HG02759 (cell line): ENCODE measurements at regions not wholly inside any gene's neighbourhood (a gene's known extent, or its start where the extent isn't known, plus 50 kb on each side); places are given as distances from the start of the nearest gene placed in this dataset.

Experiments used
- ATAC-seq: cut with Tn5 transposase; IDR thresholded peaks from one replicate; pipeline ENCODE4 v1.9.1; 2021; ENCODE audit warnings: mild to moderate bottlenecking, moderate library complexity; ENCODE audit not compliant: unreplicated experiment

DNA sequence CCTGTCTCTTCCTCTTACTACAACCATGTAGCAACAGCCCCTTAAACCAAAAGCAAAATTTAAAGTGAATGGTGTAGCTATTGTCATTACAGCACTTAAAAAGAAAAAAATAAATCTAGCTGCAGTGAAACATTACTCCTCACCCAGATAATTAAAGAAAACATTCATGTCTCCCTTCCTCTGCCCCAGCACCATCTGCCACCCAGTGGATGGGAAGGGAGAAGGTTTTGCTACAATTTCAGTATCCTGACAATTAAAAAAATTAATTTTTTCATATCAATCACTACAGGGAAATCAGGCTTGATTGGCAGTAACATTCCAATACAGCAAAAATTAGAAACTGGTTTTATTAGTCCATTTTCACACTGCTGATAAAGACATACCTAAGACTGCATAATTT is 147.4 kb upstream of the PUM3 start:
- ATAC-seq = no peak

DNA sequence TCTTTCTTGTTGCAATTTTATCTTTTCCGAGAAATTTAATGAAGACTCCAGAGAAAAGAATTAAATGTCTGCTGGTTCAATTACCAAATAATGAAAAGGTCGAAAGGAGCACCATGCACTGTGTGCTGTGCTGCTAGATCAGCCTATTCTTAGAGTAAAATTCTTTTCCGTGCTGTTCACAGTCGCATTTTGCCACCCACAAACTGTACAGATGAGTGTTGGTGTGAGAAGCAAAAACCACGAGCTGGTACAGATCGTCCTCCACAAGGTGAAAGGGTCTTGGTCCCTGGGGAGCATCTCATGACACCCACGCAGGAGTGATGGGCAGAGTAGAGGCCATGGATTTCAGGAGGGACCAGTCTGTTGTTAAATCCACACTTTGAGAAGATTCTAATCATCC is 143.8 kb upstream of the PUM3 start:
- no peak for ATAC-seq

DNA sequence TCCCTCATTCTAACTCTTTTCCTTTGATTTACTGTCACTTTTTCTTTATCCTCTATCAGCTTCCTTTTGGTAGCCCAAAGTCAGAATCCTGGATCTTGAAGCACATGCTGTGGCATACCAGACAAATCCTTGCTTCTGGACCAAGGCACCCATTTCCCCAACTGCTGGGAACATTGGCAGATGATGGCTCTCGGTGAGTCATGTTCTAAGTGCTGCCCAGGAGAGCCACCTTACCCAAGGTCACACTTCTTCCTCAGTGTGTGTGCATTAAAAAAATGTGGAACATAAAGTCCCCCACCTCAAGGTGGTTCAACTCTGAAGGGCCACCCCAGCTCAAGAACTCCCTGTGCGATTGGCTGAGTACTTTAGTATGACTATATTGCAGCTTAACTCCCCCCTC is 141.4 kb upstream of the PUM3 start:
- no peak for ATAC-seq

DNA sequence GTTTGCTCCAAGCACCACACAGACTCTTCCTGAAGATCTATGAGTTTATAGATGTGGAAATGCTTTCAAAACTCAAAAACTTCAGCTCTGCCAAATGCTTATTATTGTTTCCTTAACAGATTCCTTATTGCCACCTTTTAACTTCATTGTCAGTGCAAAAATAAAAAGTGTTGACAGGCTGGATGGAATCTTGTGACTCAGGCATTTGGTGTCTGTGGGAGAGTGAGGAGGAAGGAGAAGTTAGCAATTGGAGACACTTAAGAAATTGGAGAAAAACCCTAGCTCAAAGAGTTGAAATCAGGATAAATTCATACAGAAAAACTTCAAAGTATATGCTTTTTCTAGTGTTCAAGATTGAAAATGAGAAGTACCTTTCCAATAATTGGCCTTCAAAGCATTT is 140.6 kb upstream of the PUM3 start:
- no peak for ATAC-seq

DNA sequence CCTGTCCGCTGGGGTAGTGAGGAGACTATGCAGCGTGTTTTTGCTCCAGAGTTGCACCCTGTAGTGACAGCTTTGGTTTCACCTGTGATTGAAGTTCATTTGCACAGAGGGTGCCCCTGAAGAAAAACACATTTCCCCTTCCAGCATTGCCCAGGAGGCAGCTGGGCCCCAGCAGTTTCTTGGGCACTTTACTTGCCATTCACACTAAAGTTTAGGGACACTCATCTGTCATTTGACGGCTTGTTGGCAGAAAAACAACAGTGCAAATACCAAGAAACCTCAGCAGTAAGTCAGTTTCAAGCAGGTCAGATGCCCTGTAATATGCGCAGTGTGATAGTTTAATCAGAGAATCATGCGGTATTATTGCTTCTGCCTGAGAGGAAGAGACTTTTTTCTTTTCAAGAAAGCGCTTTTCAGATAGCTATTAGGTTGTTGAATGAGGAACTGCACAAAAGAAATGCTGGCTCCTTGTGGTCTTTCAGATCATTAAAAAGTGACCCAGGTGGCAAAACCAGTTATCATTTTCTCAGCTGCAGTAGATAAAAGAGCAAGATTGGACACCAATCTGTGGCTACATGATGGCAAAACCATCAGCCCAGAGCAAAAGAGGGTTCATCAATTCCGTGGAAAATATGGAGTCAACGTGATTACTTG is 136.2 kb upstream of the PUM3 start:
- ATAC-seq = no peak

DNA sequence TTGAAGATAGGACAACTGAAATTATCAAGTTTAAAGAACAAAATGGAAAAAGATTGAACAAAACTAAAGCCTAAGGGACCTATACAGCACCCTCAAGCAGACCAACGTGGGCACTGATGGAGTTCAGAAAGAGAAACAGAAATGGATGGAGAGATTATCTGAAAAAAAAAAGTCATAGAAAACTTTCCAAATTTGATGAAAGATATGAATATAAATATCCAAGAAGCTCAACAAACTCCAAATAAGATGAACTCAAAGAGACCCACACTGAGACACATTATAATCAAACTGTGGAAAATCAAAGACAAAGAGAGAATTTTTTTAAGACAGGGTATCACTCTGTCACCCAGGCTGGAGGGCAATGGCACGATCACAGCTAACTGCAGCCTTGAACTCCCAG is 128.6 kb upstream of the PUM3 start:
- no peak for ATAC-seq

DNA sequence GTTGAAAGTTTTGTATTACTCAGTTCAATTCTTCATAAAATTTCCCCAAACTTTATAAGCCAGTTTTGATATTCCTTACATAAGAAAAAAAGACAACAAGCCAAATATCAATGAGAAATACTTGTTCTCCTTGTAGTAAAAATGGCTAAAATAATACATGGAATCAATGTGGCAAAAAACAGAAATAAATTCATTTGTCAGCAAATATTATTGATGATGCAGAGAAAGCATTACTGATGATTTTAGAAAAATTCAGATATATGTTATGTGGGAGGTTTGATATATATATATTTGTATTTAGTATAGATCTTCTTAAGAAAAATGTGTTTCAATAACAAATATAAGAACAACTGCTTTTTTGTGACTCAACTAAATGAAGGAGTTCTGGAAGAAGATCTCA is 127.0 kb upstream of the PUM3 start:
- ATAC-seq = no peak

DNA sequence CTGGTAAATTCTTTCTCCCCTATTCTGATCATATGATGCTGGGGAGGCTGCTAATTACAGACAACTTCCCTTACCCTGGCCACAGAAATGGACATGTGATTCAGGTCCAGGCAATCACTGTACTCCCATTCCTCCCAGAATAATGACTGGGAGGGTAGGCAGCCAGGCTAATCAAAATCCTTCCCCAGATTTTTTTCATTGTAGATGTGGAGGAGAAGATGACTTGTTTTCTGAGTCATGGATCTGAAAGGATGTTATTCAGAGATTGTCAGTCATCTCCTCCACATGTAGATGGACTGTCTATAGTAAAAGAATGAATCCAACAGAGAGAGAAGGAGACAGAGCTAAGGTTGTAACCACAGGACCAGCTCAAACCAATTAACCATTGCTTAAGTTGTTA is 123.9 kb upstream of the PUM3 start:
- ATAC-seq = no peak

DNA sequence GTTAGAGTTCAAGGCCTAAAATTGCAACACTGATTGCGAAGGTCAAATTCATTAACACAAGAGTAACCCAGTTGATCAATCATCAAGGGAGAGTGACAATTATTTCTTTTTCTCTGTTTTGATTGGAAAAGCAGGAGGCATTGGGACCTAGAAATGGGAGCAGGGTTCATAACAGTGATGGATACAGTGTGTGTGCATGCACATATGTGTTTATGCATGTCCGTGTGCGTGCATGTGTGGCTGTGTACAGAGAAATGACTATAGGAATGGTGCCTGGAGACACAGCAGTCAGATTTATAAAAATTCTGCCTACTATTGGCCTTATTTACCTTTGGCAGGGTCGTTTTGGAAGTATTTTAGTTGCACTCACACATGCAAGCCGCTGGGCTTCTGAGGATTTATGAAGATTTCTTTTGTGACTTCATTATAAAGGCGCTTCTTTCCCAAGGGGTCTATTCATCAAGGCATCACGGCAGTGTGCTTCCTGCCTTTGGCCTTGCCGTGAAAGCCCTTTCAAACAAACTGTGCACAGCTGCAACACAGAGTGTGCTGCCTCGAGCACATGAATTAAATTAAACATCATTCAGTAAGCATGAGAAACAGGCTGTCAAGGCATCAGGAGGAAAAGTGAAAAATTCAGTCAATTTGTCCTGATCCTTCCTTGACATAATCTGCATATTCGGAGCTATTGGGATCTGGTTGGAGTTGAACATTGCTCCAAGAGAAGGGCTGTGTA is 122.8 kb upstream of the PUM3 start:
- ATAC-seq = no peak

DNA sequence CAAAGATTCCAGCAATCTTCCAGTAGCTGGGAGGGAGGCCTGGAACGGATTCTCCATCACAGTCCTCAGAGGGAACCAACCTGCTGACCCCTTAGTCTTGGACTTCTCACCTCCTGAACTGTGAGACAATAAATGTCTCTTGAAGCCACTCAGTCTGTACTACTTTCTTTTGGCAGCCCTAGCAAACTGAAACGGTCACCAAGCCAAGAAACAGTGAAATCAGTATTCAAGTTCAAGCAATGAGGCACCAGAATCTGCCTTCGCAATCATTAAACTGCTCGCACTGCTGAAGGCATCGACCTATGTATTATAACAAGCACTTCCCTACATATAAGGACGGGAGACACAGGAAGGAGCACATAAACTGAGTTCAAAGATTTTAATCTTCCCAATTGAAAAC is 120.6 kb upstream of the PUM3 start:
- no peak for ATAC-seq

DNA sequence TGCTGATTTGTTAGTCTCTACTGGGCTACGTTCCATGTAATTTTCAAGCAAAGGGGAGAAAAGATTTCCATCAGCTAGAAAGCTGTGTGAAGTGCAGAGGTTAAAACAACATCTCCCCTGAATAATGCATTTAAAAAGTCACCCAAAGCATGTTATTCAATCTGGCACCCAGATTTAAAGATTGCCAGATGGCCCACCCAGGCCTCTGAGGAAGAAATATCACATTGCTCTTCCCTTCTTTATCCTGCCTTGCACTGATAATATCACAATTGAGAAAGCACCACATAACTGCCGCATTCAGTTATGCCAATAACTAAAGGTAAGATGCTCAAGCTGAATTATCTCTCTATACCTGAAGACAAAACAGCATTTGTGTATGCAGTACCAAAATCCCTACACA is 119.4 kb upstream of the PUM3 start:
- ATAC-seq = no peak

DNA sequence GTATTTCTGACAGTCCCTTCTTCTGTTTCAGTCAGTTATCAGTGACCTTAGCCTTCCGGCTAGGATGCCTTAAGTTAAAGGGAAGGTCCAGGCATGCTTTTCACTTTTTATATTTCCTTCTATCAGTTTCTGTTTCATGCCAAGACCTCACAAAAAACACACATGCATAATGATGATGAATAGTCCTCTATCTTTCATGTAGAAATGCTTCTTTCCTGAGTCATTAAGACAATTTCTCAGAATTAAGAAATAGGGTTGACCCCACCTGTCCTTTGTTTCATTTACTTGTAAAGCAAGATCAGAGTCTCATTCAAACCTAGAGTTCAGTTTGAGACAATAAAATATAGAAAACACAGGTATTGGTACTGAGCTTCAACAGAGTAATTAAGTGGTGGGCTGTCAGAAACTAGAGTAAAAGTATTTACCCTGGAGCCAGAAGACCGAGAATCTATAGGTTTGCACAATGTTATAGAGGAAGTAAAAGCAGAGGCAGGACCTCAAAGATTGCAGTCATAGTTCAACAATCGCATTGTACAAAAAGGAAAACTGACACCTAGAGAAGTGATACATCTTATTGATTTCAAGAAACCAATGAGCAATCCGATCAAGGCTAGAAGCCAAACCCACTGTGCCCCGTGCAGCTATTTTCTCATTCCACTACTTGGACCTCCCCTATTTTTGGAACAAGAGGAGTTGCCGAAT is 118.7 kb upstream of the PUM3 start:
- ATAC-seq = no peak

DNA sequence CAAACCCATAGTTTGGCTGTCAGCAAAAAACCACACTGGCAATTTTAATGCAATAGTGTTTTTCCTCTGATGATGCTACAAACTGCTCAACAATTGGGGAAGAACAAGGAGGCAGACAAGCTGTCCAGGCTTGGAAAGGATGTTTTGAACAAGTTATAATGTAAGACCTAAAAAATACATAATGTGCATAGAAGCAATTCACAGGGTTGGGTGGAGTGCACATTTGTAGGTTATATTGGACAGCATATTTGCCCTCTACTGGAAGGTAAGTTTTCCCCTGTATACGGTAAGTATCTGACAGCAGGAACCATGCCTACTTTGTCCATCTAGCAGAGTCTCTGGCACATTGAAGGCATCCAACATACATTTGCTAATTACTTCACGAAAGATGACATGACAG is 114.3 kb upstream of the PUM3 start:
- ATAC-seq = no peak

DNA sequence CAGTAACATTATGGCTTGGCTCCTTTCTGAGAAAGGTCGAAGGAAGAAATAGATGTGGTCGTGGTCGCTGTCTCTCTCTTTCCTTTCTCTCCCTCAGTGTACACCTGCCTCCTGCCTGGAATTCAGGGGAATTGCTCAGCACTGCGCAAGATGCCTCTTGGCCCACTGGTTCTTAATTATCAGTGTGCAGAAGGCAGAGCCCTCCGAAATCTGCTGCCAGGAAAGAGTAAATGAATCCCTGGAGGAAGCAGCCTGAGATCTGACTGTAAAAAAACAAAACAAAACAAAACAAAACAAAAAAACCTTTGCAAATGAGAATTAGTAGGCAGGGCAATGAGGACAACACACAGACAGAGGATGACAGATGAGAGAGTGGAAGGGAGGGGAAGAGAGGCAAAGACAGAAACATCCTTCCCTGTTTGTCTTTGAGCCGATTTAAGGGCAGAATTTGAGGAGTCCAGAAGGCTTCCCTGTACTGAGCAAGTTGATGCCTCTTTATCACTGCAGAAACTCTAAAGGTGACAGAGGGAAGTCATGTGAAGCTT is 113.8 kb upstream of the PUM3 start:
- no peak for ATAC-seq

DNA sequence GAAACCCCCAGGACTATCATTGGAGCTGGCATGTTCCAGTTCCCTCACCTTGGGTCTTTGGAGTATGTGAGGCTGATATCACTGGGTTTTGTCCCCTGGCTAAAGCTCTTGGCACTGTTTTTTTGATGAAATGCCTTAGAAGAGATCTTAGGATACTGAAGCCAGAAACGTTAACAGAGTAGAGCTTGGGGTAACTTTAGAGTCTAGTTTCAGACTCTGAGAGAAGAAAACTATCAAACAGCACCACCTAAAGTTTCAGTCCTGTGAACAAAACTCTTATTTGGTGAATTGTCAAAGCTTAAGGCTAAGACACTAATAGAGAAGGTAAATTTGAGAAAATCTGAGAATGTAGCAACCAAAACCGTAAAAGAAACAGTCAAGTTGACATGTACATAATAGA is 111.7 kb upstream of the PUM3 start:
- ATAC-seq = no peak

DNA sequence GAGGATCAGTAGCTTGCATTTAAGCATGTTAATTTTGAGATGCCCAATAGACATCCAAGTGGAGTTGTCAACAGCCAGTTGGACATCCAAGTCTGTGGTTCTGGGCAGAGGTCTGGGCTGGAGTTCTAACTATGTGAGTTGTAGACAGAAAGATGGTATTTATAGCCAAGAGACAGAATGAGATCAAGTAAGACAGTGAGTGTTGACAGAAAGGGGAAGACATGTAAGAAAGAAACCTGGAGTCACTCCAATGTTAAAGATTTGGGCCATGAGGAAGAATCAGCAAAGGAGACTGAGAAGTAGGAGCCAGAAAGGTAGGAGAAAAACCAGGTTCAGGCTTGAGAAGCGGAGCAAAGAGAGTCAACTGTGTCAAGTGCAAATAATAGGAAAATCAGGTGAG is 95.5 kb upstream of the PUM3 start:
- ATAC-seq = no peak

DNA sequence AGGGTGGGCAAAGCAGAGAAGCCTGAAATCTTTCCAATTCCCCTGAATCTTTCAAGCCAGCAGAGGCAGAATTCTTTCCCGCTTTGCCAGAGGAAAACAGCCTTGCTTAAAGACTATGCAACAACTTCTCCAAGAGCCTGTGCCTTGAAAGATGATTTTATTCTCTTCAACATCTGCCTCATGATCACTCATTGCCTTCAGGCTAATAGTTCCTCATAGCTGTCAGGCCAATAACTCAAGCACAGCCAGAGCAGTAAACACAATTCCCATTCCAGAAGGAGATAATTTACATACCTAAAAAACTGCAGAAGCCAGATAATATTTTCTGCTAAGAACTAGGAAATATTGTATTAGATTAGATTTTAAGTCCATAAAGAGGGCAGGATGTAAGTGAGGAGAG is 92.3 kb upstream of the PUM3 start:
- ATAC-seq = no peak

DNA sequence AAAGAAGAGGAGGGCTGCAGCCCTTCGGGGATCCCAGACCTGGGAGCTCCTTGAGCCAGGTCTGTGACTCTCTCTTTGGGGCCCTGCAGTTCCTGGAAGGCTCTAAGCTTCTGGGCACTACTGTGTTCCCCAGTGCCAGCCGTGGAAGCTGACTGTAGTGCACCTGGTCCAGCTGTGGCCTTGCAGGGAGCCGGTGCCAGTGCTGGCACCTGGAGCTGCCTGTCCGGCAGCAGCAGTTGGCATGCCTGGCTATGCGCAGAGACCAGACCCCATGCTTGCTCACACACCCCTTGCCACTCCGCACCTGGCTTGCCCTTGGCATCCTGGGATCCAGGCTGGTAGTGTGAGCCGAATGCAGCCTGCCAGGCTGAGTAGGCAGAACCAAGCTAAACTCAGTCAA is 91.0 kb upstream of the PUM3 start:
- no peak for ATAC-seq

DNA sequence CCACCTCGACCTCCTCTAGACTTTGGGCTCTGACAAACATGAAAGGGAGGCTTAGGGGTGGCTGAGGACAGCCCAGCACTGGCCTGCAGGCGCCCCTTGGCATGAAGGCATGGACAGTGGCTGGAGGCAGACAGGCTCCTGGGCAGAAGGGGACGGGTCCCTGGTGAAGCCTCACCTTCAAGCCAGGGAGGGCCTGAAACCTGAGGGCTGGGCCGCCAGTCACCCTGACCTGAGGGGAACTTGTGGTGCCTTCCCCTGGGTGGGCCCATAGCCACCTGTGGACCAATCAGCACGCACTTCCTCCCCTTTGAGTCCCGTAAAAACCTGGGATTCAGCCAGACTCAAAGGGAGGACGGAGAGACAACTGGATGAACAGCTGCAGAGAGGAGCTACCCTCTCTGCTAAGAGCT is 90.4 kb upstream of the PUM3 start:
- no peak for ATAC-seq

DNA sequence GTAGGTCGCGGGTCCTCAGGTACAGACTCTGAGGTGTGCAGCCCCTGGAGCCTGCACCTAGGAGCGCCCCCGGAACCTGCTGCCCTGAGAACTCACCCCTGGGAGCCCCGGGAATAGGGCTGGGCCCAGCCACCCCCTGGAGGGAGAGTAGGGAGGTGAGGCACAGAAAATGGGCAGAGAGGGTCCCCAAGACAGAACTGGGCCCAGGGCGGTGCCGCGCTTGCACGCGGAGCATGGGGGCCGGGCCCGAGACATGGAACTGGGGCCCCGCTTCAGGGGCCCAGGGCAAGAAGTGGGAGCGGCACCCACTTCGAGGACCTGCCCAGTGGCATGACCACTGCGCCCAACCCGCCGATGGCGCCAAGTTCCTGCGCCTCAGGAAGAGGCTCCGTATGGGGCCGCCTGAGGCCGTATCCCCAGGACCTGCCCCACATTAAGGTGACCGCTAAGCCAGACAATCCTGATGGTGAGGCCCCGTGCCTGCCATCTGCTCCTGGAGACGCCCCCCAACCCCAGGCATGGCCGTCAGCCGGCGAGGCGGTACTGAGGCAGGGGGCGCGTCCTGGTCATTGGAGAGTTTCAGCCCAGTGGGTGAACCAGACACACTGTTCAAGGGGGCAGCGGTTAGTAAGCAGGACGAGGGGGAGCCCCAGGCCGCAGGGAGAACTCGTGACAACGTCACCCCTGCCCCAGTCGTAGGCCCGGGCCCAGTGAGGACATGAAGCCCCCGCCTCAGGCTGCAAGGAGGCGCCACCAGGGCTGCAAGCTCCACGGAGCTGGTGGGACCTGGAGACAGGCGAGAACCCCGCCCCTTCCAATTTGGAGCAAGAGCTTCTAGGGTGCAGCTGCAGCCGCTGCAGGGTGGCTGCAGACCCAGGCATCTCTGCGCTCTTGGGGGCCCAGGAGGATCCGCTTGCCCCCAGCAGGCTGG is 89.5 kb upstream of the PUM3 start:
- ATAC-seq = no peak

DNA sequence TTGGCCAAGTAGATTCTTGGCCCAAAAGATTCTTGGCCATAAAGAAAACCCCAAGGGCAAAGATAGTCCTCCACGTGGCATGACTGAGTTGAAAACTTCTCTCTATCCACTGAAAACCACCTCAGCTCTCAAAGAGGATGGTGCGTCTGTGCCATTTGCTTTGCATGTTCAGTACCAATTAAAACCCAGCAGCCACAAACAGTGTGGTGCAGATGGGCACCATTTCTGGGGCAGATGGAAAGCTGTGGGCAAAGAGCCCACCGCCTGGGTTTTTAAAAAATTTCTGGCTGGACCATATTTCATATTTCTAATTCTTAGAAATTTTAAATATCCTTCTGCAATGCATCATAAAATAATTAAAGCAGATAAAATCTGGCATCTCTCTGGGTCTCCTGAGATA is 84.5 kb upstream of the PUM3 start:
- ATAC-seq = no peak
